ENCODE measurements at regions not wholly inside any gene's neighbourhood (a gene's known extent, or its start where the extent isn't known, plus 50 kb on each side); places are given as distances from the start of the nearest gene placed in this dataset.

GRCh38 chr13:74485757-74486156 is 351.6 kb upstream of the KLF12 start:
- TF ChIP-seq EP300 (IDR thresholded peaks at IDR 0.05; ENCODE audit: borderline replicate concordance in 1 of 2, low read depth in 2 of 2, low read length in 2 of 2) (no peak), GABPA (IDR thresholded peaks at IDR 0.05; ENCODE audit: borderline replicate concordance, insufficient read depth, low read length) (no peak), CTCF (IDR thresholded peaks at IDR 0.05; ENCODE audit: control extremely low read depth in 1 of 3, insufficient read depth in 1 of 3, low read depth in 1 of 3, low read length in 3 of 3) (no peak), EZH2 (IDR thresholded peaks at IDR 0.05; ENCODE audit: low read depth, low read length, severe bottlenecking) (no peak), ATF3 (IDR thresholded peaks at IDR 0.05; ENCODE audit: insufficient read depth, low read depth, low read length) (no peak), CEBPB (IDR thresholded peaks at IDR 0.05; ENCODE audit: low read depth, low read length) (no peak), BRCA1 (IDR thresholded peaks at IDR 0.05; ENCODE audit: low read depth, low read length) (no peak), SUZ12 (IDR thresholded peaks at IDR 0.05; ENCODE audit: low read length) (no peak), POLR2A (IDR thresholded peaks at IDR 0.05; ENCODE audit: control extremely low read depth in 1 of 2, low read depth in 2 of 2, low read length in 2 of 2) (no peak), CHD2 (IDR thresholded peaks at IDR 0.05; ENCODE audit: low read length) (no peak)
- TF ChIP-seq, protein P1, sequence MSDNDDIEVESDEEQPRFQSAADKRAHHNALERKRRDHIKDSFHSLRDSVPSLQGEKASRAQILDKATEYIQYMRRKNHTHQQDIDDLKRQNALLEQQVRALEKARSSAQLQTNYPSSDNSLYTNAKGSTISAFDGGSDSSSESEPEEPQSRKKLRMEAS (IDR thresholded peaks at IDR 0.05), result no peak
